Head of caudate nucleus (tissue), 42 donors: ENCODE measurements at regions not wholly inside any gene's neighbourhood (a gene's known extent, or its start where the extent isn't known, plus 50 kb on each side); places are given as distances from the start of the nearest gene placed in this dataset.
A peak's percentile ranks its signal among the peaks of the same experiment; 100 is the strongest.

Experiments used
- DNase-seq, 42 donors: peaks; one replicate each; pipeline versions ENCODE4 v3.0.0 to v3.0.0-alpha.2; 2020 to 2021; ENCODE audit warnings: mixed read lengths in 7 of 42
- intact Hi-C: fragments of 100-400 bp; cut with DNase I; formaldehyde crosslinking; loops from one replicate; pipeline ENCODE4 v1.15.0; 2022

DNA sequence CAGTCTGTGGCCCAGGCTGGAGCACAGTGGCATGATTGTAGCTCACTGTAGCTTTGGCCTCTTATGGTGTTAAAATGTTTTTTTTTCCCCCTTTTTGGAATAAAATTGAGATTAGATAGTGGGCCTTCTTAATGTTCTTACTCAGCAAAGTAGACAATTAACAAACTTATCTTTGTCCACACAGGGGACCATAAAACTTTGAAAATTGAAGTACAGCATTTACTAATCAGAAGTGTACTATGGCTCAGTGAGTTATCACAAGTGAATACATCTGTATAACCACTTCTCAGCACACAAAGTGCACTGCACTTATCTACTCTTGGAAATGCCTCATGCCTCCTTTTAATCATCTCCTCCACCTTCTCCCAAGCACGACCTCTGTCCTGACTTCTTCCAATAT lies 218.9 kb downstream of the PRDM2 start:
- no peak for DNase-seq
- intact Hi-C loops, result no loop called here

DNA sequence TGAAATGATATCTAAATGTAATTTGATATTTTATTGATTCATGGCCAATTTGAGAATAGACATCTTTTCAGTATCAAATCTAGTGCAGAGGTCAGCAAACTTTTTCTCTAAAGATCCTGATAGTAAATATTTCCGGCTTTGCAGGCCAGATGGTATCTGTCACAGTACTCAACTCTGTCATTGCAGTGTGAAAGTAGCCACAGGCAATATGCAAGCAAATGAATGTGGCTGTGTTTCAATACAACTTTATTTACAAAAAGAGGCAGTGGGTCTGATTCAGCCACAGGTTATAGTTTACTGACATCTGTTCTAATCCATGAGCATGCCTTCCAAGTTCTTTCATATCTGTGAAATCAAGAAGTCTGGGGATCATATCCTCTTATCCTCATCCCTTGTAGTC lies 221.2 kb downstream of the PRDM2 start:
- intact Hi-C loops, result no loop called here
- no peak for DNase-seq

DNA sequence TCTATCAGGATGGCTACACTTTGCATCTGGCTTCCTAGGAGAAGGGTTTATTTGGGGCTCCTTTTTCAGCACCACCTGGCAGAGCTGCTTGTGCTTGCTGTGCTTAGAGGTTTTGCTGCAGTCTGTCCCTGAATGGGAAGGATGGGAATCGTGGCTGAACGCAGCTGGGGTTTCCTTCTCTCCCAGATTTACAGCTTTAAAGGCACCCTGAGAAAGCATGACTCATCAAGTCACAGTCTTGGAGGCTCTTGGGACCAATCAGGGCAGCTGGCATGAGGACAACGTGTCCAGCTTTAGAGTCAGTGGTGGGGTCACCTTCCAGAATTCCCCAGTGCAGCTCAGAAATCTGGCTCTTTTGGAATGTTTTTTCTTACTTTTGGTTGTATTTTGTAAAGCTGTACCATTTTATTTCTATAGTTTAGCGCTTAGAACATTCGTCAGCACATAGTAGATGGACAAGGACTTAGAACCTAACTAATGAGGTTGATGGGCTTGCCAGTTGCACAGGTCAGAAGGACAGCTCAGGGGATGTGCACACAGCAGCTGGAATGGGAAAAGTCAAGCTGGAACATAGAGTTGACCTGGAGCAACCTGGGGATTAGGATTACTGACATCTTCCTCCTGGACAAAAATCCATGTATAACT lies 222.6 kb downstream of the PRDM2 start:
- intact Hi-C loops, result no loop called here
- DNase-seq, result peak in 1 of 42 donors; percentile 16

DNA sequence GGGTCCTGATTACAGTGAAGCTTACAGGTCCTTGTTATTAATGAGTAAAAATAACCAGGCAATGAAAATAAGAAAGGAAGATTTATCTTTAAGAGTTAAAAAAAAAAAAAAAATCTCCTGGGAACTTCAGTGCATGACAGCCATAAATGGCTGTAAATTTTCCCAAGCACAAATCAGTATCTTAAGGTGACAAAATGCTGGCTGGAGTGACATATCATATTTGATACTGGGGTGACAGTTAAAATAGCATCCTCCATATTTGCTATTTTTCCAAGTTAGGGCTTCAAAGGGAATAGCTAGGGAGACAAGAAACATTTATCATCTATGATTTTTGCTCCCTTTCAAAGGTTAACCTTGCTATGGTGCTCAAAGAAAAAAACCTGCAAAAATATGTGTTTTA lies 226.6 kb downstream of the PRDM2 start:
- intact Hi-C loops, result no loop called here
- no peak for DNase-seq

DNA sequence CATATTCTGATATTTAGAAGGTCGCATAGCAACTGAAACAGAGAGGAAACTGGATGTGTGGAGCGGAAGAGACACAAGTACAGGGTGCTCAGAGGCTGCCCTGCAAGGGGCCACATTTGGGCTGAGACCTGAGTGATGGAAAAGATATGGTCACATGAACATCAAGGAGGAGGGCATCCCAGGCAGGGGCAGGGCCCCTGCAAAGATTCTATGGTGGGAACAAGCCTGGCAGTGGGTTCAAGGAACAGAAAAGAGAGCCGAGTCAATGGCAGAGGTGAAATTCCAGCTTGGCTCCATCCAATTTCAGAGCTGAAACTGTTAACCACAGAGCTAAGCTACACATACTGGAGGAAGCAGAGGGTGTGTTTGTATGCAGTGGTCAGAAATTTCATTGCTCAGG lies 227.7 kb downstream of the PRDM2 start:
- no peak for DNase-seq
- intact Hi-C loops, result no loop called here

DNA sequence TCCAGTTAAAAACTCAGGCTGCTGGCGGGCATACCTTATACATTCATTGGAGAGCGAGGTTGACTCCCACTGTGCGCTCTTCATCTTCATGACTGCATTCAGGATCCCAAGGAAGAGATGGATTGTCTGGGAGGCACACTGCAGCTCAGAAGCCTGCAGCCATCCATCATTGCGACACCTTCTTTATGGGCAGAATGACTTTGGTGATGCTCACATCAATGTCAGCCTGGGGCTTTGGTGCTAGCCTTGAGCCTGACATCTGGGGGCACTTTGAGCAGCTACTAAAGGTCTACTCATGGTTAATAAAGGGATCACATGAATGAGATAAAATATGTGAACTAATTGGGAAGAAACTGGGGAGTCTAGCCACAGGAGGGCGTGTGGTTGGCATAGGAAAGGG lies 229.3 kb downstream of the PRDM2 start:
- DNase-seq, result peak in 4 of 42 donors; percentile 9 to 33 (median 32)
- intact Hi-C loops, result no loop called here

DNA sequence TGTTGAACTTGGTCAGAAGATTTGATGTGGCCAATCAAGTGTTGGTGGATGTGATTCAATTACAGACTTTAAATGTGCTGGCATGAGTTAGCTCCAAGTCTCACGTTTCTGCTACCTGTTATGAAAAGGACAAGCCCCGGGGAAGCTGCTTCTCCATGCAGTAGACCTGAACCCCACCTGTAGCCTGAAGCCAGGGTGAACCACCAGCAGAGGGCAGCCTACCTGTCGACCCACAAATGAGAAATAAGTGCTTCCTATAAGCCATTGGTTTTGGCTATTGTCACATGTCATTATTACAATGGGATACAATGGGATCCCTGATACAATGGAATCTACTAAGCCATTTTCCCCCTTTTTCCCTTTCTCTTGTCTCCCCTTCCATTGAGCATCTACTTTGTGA lies 230.2 kb downstream of the PRDM2 start:
- DNase-seq, result no peak
- intact Hi-C loops, result no loop called here

DNA sequence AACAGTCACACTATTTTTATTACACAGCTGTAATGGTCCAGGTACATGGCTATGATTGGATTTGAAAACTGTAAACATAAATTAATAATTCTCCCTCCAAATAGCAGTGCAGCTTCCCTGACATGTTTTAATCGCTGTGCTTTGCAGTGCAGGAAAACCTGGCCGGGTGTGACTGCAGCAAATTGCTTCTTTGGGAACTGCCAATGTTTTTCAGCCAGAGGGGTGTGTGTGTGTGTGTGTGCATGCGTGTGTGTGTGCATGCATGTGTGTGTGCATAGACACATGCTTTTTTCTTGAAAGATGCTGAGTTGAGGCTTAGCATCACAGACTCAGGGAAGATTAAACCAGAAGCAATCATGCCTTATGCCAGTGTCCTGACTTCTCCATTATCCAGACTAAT lies 231.2 kb downstream of the PRDM2 start:
- no peak for DNase-seq
- intact Hi-C loops, result no loop called here

DNA sequence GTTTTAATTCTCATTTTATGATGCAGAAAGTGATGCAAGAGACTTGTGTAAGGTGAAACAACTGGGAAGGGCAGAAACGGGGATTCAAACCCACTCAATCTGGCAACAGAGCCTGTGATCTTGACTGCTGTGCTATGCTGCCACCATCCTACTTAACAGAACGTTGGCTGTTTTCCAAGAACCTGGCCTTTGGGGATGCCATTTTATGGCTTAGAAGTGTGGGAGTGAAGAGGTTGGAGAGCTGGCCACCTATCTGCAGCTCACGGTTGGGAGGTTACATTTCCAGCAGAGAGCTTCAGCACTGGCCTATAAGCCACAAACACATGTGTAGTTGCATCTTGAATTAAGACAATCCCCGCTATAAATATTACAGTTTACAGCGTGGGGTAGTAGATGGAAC lies 235.3 kb downstream of the PRDM2 start:
- intact Hi-C loops, result no loop called here

DNA sequence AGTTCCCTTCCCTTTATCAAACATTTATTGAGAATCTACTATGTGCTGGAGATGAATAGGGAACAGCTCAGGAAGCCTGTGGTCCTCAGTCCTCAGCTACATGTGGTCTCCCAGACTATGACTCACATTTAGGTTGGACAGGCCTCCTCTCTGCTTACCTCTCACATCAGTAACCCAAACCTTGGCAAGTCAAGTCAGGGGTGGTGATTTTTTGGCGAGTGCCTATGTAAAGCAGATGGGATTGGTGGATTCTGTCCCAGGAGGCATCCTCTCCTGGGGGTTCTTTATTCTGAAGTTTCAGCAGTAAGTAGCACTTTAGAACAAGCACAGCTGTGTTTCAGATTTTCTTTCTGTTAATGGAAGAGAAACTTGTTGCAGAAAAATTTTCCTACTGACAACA lies 241.3 kb downstream of the PRDM2 start:
- intact Hi-C loops, result no loop called here
- DNase-seq, result no peak

More for the DNA sequence above, 235.3 kb downstream of the PRDM2 start:
- peak in 1 of 42 donors; percentile 13 for DNase-seq

DNA sequence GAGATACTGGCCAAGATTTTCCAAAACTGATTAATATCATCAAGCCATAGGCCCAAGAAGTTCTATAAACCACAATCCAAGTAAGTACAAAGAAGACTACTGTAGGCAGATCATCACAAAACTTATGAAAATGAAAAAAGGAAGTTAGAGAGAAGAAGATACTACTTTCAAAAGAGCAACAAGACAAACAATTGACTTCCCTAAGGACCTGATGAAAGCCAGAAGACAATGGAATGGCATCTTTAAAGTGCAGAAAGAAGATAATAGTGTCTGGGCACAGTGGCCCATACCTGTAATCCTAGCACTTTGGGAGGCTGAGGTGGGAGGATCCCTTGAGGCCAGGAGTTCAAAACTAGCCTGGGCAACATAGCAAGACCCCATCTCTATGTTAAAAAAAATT lies 243.1 kb downstream of the PRDM2 start:
- DNase-seq, result no peak
- intact Hi-C loops, result no loop called here

DNA sequence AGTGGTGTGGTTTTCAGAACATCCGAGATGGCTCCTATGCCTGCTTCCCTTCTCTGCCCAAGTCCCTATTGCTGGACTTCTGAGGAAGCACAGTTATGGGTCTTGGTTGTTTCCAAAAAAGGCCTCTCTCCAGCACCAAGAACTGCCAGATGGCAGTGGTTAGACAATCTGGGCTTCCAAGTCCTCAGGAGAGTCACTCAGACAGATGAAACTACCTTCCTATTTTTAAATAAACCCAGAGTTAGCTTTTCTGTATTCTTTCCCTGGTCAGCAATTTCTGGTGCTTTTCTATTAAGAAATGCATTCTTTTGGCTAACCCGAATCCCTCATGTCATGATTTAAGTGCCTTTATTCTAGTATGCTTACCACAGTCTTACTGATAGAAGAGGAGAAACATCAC lies 245.9 kb downstream of the PRDM2 start:
- no peak for DNase-seq

DNA sequence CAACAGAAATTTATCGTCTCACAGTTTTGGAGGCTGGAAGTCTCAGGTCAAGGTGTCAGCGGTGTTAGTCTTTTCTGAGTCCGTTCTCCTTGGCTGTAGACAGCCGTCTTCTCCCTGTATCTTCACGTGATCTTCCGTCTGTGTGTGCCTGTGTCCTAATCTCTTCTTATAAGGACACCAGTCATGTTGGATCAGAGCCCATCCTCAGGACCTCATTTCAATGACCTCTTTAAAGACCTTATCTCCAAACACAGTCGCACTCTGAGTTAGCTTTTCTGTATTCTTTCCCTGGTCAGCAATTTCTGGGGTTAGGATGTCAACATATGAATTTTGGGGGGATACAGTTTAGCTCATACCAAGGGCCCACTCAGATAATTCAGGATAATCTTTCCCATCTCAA lies 247.7 kb downstream of the PRDM2 start:
- DNase-seq, result no peak
- intact Hi-C loops, result no loop called here

More for the DNA sequence above, 245.9 kb downstream of the PRDM2 start:
- intact Hi-C loops, result no loop called here

DNA sequence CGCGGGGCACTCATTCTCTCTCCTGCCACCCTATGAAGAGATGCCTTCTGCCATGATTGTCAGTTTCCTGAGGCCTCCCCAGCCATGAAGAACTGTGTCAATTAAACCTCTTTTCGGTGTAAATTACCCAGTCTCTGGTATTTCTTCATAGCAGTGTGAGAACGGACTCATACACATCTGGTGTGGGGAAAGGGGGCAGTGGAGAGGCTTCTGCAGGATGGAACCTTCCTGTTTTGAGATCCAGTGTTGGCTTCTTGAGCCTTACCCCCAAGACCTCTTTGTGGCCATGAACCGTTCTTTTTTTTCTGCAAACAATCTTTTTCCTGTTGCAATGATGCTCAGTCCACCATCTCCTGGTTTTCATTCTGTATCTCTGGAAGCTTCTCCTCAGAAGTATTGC lies 248.4 kb downstream of the PRDM2 start:
- intact Hi-C loops, result no loop called here
- no peak for DNase-seq

DNA sequence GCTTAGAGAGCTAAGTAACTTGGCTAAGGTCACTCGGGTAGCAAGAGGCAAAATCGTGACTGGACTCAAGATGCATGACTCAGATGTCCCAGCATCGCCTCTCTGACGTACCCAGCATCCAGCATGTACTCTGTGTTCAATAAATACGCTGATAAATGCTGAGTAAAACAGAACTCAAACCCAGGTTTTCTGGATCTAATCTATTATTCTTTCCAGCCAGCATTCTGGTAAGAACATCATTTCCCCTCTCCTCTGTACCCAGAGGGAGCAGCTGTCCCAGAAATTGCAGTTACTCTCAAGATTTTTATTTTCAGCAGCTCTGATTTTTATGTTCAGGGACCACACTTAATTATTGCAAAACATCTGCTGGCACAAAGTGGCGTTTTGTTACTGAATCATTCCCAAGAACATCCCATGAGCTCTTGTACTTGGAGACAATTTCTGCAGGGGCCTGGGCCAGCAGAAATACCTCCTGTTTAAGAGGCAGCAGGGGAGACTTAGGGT lies 249.0 kb downstream of the PRDM2 start:
- intact Hi-C loops, result no loop called here
- DNase-seq, result no peak

DNA sequence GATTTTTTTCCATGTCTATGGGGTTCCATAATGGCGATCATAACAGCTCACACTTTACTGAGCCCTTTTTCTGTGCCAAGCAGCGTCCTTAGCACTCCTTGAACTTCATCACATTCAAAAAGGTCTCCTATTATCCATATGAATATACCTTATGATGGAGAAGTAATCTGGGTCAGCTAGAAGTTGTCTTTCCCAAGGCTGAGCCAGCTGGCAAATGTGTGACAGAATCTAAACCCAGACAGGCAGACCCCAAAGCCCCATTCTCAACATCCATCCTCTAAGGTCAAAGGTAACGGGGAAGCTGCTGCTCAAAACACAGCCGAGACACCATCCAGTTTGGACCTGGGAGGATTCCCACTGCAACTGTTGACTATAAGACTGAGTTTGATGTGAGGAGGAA lies 249.6 kb downstream of the PRDM2 start:
- DNase-seq, result no peak
- intact Hi-C loops, result no loop called here

DNA sequence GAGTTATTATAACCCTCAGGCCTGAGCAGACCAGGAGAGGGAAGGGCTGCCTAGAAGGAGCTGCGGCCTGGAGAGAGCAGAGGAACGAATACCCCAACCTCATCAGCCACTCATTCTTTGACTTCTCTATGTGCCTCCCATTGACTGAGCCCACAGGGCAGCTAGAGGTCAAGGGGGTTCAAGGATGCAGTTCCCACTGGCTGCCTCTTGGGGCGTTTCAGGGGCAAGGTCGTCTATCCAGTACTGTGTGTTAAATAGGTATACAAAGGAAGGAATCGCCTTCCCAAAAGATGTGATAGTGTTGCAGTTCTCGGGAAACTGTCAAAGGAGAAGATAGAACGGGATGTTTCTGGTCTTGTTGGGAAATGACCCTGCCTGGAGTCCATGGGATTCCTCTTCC lies 250.6 kb downstream of the PRDM2 start:
- DNase-seq, result no peak
- intact Hi-C loops, result no loop called here

DNA sequence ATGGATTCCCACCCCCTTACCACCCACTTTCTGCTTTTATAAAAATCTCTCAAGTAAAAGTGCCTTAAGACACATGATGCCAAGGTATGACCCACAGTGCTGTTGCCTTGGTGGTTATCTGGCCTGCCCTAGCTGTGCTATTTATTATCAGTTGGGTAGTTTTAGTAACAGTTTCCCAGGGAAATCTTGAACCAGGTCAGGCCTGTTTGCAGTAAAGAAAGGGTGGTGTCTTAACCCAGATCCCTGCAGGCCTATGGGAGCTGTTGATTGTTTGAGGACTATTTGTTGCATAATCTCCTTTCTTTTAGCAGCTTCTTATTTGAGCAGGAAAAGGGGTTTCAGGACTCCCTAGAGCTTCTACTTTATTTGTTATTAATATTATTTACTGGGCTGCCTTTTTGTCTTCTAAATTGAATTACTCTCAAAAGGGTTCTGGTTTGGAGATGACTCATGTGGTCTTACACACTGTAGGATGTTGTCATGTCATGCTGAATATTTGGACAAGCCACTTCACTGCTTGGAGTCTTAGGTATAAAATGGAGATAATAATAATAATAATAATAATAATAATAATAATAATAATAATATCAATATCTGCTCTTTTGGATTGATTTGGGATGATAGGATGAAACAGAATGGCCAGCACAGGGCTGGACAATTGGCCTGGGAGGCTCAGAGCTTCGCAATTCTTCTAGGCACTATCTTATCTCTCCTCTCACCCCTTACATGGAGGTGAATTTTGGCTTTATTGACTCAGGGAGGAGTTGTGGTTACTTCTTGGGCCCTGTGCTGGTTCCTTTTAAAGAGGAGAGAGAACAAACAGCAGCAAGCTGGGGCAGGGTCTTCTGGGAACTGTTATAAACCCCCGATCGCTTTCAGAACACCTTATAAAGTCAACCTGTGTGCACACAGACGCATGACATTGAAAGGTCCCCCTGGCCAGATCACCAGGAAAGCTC lies 252.1 kb downstream of the PRDM2 start:
- intact Hi-C loops, result no loop called here
- DNase-seq, result no peak

DNA sequence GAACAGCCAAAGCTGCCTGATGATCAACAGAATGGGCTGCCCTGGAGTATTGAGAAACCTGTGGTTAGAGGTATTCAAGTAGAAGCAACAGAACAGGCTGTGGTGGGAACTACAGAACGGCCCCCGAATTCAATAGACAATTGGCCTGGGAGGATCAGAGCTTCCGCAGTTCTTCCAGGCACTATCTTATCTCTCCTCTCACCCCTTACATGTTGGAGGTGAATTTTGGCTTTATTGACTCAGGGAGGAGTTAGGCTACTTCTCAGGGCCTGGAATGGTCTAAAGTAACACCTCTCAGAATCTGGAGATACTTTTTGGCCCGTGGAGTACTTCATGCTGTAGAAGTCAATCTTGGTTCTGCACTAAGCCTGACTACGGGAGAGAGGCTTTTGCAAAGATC lies 253.0 kb downstream of the PRDM2 start:
- intact Hi-C loops, result no loop called here
- no peak for DNase-seq

DNA sequence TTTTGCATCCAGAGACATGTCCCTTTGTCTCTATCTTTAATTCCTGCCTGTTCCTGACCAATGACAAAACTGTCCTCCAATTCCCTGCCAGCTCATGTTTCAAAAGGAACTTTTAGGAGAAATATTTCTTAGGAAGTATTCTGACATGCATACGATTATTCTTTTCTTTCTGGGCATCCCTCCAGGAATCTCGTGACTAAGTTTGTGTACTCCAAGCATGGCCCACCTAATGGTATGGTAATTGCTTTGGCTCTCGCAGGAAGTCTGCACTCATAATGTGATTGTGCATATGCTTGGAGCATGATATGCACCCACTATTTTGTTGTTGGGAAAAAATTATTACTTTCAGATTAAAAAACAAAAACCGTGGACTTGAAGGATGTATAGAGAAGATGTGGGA lies 256.4 kb downstream of the PRDM2 start:
- no peak for DNase-seq
- intact Hi-C loops, result no loop called here
